ENCODE measurements at regions not wholly inside any gene's neighbourhood (a gene's known extent, or its start where the extent isn't known, plus 50 kb on each side); places are given as distances from the start of the nearest gene placed in this dataset.

GRCh38 chr3:159209459-159209858 is 407.6 kb downstream of the MFSD1 start:
- no peak overlapping the region for H3K4me3 Mint-ChIP-seq
- H3K36me3 Mint-ChIP-seq (ENCODE audit: low read depth): peaks cover 3% of the 10 kb centered on the region; the same call in 1 of the 3 replicates
- no peaks in the 10 kb centered on the region for H4K20me1 ChIP-seq (replicated peaks; ENCODE audit: insufficient read depth)
- no peaks in the 10 kb centered on the region for H3F3A ChIP-seq (replicated peaks; ENCODE audit: low read depth)
- no peak for TF ChIP-seq ZNF331 (CRISPR knock-in tag; IDR thresholded peaks at IDR 0.05; ENCODE audit: low read depth)
- no peak for TF ChIP-seq JUNB (IDR thresholded peaks at IDR 0.05; ENCODE audit: unreplicated experiment)
- TF ChIP-seq, protein P1, sequence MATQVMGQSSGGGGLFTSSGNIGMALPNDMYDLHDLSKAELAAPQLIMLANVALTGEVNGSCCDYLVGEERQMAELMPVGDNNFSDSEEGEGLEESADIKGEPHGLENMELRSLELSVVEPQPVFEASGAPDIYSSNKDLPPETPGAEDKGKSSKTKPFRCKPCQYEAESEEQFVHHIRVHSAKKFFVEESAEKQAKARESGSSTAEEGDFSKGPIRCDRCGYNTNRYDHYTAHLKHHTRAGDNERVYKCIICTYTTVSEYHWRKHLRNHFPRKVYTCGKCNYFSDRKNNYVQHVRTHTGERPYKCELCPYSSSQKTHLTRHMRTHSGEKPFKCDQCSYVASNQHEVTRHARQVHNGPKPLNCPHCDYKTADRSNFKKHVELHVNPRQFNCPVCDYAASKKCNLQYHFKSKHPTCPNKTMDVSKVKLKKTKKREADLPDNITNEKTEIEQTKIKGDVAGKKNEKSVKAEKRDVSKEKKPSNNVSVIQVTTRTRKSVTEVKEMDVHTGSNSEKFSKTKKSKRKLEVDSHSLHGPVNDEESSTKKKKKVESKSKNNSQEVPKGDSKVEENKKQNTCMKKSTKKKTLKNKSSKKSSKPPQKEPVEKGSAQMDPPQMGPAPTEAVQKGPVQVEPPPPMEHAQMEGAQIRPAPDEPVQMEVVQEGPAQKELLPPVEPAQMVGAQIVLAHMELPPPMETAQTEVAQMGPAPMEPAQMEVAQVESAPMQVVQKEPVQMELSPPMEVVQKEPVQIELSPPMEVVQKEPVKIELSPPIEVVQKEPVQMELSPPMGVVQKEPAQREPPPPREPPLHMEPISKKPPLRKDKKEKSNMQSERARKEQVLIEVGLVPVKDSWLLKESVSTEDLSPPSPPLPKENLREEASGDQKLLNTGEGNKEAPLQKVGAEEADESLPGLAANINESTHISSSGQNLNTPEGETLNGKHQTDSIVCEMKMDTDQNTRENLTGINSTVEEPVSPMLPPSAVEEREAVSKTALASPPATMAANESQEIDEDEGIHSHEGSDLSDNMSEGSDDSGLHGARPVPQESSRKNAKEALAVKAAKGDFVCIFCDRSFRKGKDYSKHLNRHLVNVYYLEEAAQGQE (IDR thresholded peaks at IDR 0.05; ENCODE audit: unreplicated experiment): no peak
- TF ChIP-seq POLR2AphosphoS5 (IDR thresholded peaks at IDR 0.05; ENCODE audit: low read depth): no peak
- TF ChIP-seq CREB1 (CRISPR knock-in tag; IDR thresholded peaks at IDR 0.05; ENCODE audit: low read depth): no peak
- TF ChIP-seq NANOG (IDR thresholded peaks at IDR 0.05; ENCODE audit: borderline replicate concordance): no peak
- TF ChIP-seq EZH2phosphoT487 (IDR thresholded peaks at IDR 0.05; ENCODE audit: unreplicated experiment): no peak
- TF ChIP-seq, protein P2, sequence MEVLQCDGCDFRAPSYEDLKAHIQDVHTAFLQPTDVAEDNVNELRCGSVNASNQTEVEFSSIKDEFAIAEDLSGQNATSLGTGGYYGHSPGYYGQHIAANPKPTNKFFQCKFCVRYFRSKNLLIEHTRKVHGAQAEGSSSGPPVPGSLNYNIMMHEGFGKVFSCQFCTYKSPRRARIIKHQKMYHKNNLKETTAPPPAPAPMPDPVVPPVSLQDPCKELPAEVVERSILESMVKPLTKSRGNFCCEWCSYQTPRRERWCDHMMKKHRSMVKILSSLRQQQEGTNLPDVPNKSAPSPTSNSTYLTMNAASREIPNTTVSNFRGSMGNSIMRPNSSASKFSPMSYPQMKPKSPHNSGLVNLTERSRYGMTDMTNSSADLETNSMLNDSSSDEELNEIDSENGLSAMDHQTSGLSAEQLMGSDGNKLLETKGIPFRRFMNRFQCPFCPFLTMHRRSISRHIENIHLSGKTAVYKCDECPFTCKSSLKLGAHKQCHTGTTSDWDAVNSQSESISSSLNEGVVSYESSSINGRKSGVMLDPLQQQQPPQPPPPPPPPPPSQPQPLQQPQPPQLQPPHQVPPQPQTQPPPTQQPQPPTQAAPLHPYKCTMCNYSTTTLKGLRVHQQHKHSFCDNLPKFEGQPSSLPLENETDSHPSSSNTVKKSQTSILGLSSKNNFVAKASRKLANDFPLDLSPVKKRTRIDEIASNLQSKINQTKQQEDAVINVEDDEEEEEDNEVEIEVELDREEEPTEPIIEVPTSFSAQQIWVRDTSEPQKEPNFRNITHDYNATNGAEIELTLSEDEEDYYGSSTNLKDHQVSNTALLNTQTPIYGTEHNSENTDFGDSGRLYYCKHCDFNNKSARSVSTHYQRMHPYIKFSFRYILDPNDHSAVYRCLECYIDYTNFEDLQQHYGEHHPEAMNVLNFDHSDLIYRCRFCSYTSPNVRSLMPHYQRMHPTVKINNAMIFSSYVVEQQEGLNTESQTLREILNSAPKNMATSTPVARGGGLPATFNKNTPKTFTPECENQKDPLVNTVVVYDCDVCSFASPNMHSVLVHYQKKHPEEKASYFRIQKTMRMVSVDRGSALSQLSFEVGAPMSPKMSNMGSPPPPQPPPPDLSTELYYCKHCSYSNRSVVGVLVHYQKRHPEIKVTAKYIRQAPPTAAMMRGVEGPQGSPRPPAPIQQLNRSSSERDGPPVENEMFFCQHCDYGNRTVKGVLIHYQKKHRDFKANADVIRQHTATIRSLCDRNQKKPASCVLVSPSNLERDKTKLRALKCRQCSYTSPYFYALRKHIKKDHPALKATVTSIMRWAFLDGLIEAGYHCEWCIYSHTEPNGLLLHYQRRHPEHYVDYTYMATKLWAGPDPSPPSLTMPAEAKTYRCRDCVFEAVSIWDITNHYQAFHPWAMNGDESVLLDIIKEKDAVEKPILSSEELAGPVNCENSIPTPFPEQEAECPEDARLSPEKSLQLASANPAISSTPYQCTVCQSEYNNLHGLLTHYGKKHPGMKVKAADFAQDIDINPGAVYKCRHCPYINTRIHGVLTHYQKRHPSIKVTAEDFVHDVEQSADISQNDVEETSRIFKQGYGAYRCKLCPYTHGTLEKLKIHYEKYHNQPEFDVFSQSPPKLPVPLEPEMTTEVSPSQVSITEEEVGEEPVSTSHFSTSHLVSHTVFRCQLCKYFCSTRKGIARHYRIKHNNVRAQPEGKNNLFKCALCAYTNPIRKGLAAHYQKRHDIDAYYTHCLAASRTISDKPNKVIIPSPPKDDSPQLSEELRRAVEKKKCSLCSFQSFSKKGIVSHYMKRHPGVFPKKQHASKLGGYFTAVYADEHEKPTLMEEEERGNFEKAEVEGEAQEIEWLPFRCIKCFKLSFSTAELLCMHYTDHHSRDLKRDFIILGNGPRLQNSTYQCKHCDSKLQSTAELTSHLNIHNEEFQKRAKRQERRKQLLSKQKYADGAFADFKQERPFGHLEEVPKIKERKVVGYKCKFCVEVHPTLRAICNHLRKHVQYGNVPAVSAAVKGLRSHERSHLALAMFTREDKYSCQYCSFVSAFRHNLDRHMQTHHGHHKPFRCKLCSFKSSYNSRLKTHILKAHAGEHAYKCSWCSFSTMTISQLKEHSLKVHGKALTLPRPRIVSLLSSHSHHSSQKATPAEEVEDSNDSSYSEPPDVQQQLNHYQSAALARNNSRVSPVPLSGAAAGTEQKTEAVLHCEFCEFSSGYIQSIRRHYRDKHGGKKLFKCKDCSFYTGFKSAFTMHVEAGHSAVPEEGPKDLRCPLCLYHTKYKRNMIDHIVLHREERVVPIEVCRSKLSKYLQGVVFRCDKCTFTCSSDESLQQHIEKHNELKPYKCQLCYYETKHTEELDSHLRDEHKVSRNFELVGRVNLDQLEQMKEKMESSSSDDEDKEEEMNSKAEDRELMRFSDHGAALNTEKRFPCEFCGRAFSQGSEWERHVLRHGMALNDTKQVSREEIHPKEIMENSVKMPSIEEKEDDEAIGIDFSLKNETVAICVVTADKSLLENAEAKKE (CRISPR knock-in tag; IDR thresholded peaks at IDR 0.05): no peak
- TF ChIP-seq ZNF114 (CRISPR knock-in tag; IDR thresholded peaks at IDR 0.05): no peak
- no peak for TF ChIP-seq STAT1 (IDR thresholded peaks at IDR 0.05; ENCODE audit: unreplicated experiment)
- TF ChIP-seq EZH2 (IDR thresholded peaks at IDR 0.05; ENCODE audit: low read depth, unreplicated experiment): no peak
- TF ChIP-seq CTCF (conservative IDR thresholded peaks at IDR 0.05; ENCODE audit: low read depth in 2 of 2): no peak
- TF ChIP-seq, protein P3, sequence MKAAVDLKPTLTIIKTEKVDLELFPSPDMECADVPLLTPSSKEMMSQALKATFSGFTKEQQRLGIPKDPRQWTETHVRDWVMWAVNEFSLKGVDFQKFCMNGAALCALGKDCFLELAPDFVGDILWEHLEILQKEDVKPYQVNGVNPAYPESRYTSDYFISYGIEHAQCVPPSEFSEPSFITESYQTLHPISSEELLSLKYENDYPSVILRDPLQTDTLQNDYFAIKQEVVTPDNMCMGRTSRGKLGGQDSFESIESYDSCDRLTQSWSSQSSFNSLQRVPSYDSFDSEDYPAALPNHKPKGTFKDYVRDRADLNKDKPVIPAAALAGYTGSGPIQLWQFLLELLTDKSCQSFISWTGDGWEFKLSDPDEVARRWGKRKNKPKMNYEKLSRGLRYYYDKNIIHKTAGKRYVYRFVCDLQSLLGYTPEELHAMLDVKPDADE (IDR thresholded peaks at IDR 0.05): no peak
- H3K36me3 ChIP-seq (ENCODE audit: insufficient read depth): no peaks in the 10 kb centered on the region
- H3K4me1 ChIP-seq (ENCODE audit: insufficient read depth): no peaks in the 10 kb centered on the region
- H3K4me3 ChIP-seq: no peak overlapping the region
- H3K4me1 Mint-ChIP-seq: no peaks in the 10 kb centered on the region
- H3K27me3 Mint-ChIP-seq (ENCODE audit: insufficient read depth, low read depth, poor library complexity): no peaks in the 10 kb centered on the region
- H3K4me2 ChIP-seq: no peak overlapping the region
- H2AFZ ChIP-seq: no peak overlapping the region
- peaks cover 11% of the 10 kb centered on the region for H3K9me3 Mint-ChIP-seq
- H3K9me2 ChIP-seq (ENCODE audit: insufficient read depth): peaks cover 17% of the 10 kb centered on the region; the same call in 1 of the 2 replicates
- no peaks in the 10 kb centered on the region for H3K79me2 ChIP-seq (replicated peaks; ENCODE audit: insufficient read depth)
- H3K27ac Mint-ChIP-seq: no peak overlapping the region
- ATAC-seq (no peak), DNase-seq (ENCODE audit: low spot score) (no peak)
- no peaks in the 10 kb centered on the region for H3K27me3 ChIP-seq (ENCODE audit: insufficient read depth)
- no peak overlapping the region for H3K27ac ChIP-seq (ENCODE audit: low read depth)
